ENCODE measurements at regions not wholly inside any gene's neighbourhood (a gene's known extent, or its start where the extent isn't known, plus 50 kb on each side); places are given as distances from the start of the nearest gene placed in this dataset.

- TF ChIP-seq, protein P1, sequence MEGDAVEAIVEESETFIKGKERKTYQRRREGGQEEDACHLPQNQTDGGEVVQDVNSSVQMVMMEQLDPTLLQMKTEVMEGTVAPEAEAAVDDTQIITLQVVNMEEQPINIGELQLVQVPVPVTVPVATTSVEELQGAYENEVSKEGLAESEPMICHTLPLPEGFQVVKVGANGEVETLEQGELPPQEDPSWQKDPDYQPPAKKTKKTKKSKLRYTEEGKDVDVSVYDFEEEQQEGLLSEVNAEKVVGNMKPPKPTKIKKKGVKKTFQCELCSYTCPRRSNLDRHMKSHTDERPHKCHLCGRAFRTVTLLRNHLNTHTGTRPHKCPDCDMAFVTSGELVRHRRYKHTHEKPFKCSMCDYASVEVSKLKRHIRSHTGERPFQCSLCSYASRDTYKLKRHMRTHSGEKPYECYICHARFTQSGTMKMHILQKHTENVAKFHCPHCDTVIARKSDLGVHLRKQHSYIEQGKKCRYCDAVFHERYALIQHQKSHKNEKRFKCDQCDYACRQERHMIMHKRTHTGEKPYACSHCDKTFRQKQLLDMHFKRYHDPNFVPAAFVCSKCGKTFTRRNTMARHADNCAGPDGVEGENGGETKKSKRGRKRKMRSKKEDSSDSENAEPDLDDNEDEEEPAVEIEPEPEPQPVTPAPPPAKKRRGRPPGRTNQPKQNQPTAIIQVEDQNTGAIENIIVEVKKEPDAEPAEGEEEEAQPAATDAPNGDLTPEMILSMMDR (IDR thresholded peaks at IDR 0.05; ENCODE audit: low read depth, low read length, poor library complexity, severe bottlenecking): no peak
- TF ChIP-seq EZH2phosphoT487 (IDR thresholded peaks at IDR 0.05; ENCODE audit: borderline replicate concordance, low read length): no peak
Measured at GRCh38 chr10:81569488-81569887, 305.5 kb upstream of the NRG3 start.

All from DOHH2 (cell line).